ENCODE measurements at regions not wholly inside any gene's neighbourhood (a gene's known extent, or its start where the extent isn't known, plus 50 kb on each side); places are given as distances from the start of the nearest gene placed in this dataset.

DNA sequence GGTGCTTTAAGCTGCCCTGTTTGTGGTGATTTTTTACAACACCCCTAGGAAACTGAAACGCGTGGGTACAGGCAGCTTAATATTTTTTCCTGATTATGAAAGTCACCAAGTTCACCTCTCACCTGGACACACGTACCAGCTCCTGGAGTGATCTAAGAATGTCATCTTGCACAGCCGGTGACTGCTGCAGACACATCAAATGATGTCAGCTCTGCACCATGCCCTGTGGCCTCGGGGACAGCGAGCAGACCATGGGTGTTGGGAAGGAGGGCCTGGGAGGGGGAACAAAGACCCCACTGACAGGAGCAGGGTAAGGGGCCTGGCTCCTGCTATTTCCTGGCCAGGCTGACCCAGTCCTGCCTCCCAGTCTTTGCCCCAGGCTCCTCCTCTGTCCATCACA lies 272.7 kb downstream of the PARN start:
- TF ChIP-seq, protein P1, sequence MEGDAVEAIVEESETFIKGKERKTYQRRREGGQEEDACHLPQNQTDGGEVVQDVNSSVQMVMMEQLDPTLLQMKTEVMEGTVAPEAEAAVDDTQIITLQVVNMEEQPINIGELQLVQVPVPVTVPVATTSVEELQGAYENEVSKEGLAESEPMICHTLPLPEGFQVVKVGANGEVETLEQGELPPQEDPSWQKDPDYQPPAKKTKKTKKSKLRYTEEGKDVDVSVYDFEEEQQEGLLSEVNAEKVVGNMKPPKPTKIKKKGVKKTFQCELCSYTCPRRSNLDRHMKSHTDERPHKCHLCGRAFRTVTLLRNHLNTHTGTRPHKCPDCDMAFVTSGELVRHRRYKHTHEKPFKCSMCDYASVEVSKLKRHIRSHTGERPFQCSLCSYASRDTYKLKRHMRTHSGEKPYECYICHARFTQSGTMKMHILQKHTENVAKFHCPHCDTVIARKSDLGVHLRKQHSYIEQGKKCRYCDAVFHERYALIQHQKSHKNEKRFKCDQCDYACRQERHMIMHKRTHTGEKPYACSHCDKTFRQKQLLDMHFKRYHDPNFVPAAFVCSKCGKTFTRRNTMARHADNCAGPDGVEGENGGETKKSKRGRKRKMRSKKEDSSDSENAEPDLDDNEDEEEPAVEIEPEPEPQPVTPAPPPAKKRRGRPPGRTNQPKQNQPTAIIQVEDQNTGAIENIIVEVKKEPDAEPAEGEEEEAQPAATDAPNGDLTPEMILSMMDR (IDR thresholded peaks at IDR 0.05; ENCODE audit: low read depth, low read length, missing input control), result no peak
- no peak for TF ChIP-seq EGR1 (IDR thresholded peaks at IDR 0.05; ENCODE audit: low read depth in 2 of 2)
